HCT116 (cell line): ENCODE measurements at regions not wholly inside any gene's neighbourhood (a gene's known extent, or its start where the extent isn't known, plus 50 kb on each side); places are given as distances from the start of the nearest gene placed in this dataset.

Experiments used
- MAX ChIP-seq: IDR thresholded peaks from 2 replicates; pipeline ENCODE4 v1.6.1; 2012
- POLR2A ChIP-seq: IDR thresholded peaks from 2 replicates; pipeline ENCODE4 v1.7.0; 2011; ENCODE audit warnings: borderline replicate concordance; ENCODE audit not compliant: insufficient read depth, insufficient read length; ENCODE audit errors: extremely low read depth
- TF ChIP-seq, protein P1 (sequence below), 3 experiments: fragments of 200-600 bp in 1 of 3; sonication (generic) in 1 of 3; IDR thresholded peaks in 2 of 3; conservative IDR thresholded peaks in 1 of 3; 2 replicates each; pipeline ENCODE4 v1.5.1; 2012 to 2017; ENCODE audit warnings: low read depth in 2 of 3, low read length in 2 of 3, antibody characterized with exemption in 1 of 3, borderline replicate concordance in 1 of 3, control low read depth in 1 of 3, mild to moderate bottlenecking in 1 of 3, mixed read lengths in 1 of 3, mixed run types in 1 of 3, moderate library complexity in 1 of 3; ENCODE audit not compliant: insufficient read depth in 1 of 3

DNA sequence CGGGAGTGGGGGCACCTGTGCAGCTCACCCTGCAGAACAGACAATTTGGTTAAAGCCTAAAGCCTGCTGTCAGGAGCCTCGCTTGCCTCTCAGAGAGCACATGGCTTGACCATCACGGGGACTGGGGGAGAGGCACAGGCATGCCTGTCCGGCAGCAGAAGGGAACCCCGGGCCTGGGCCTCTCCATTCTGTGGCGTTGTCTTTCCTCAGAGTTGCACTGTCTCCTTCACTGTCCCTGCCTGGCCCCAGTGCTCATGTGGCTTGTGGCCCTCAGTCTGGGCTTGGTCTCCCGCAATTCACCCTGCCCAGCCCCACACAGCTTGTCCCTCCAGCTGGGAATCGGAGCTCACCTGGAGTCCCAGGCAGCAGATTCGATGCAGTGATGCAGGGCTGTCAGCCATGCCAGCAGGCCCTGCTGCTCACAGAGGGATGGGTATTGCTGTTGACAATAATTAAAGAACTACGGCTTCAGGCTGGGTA, 189.9 kb downstream of the SEC14L1 start:
- TF ChIP-seq POLR2A = no peak
- TF ChIP-seq, protein P1, sequence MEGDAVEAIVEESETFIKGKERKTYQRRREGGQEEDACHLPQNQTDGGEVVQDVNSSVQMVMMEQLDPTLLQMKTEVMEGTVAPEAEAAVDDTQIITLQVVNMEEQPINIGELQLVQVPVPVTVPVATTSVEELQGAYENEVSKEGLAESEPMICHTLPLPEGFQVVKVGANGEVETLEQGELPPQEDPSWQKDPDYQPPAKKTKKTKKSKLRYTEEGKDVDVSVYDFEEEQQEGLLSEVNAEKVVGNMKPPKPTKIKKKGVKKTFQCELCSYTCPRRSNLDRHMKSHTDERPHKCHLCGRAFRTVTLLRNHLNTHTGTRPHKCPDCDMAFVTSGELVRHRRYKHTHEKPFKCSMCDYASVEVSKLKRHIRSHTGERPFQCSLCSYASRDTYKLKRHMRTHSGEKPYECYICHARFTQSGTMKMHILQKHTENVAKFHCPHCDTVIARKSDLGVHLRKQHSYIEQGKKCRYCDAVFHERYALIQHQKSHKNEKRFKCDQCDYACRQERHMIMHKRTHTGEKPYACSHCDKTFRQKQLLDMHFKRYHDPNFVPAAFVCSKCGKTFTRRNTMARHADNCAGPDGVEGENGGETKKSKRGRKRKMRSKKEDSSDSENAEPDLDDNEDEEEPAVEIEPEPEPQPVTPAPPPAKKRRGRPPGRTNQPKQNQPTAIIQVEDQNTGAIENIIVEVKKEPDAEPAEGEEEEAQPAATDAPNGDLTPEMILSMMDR (IDR thresholded peaks at IDR 0.05 in 2 of 3, conservative IDR thresholded peaks at IDR 0.05 in 1 of 3; ENCODE audit: borderline replicate concordance in 1 of 3, insufficient read depth in 1 of 3, low read depth in 2 of 3, low read length in 2 of 3) = no peak
- TF ChIP-seq MAX = no peak
